A673 (cell line): ENCODE measurements at regions not wholly inside any gene's neighbourhood (a gene's known extent, or its start where the extent isn't known, plus 50 kb on each side); places are given as distances from the start of the nearest gene placed in this dataset.

Experiments used
- BruUV-seq: library from RNA; stranded (reverse); fragments of 400-500 nt; replicated peaks from 2 replicates; lab custom pipeline; 2021; lab: Mats Ljungman, UMichigan
- CTCF ChIA-PET: fragments of 300-600 bp; sonication (Branson Sonifier 250); formaldehyde crosslinking; loops from one replicate; lab custom pipeline; 2022; ENCODE audit warnings: antibody characterized with exemption; lab: Charles Lee
- POLR2A ChIA-PET: fragments of 300-600 bp; sonication (Branson Sonifier 250); formaldehyde crosslinking; loops from one replicate; lab custom pipeline; 2022; ENCODE audit warnings: antibody characterized with exemption; ENCODE audit not compliant: low non-redundant PET; lab: Charles Lee
- DNase-seq: peaks from one replicate; pipeline ENCODE4 v3.0.0-alpha.2; 2015; ENCODE audit warnings: low spot score
- H3K27ac ChIP-seq: fragments of 200-600 bp; sonication (generic); 2 replicates; pipeline ENCODE4 v1.5.1; 2016; ENCODE audit warnings: mixed run types, low read depth, mild to moderate bottlenecking, mixed read lengths, antibody characterized with exemption, low read length; ENCODE audit not compliant: poor library complexity, severe bottlenecking
- H3K27me3 ChIP-seq: fragments of 200-600 bp; sonication (generic); replicated peaks from 2 replicates; pipeline ENCODE4 v1.6.1; 2017; ENCODE audit warnings: mixed run types, low read depth, mild to moderate bottlenecking, mixed read lengths, antibody characterized with exemption, low read length; ENCODE audit not compliant: insufficient read depth, poor library complexity
- H3K36me3 ChIP-seq: fragments of 200-600 bp; sonication (generic); 2 replicates; pipeline ENCODE4 v1.6.1; 2016; ENCODE audit warnings: mixed run types, mild to moderate bottlenecking, mixed read lengths, antibody characterized with exemption, low read length; ENCODE audit not compliant: insufficient read depth, poor library complexity, severe bottlenecking
- H3K4me1 ChIP-seq: fragments of 200-600 bp; sonication (generic); 2 replicates; pipeline ENCODE4 v1.6.1; 2017; ENCODE audit warnings: mixed run types, mild to moderate bottlenecking, mixed read lengths, antibody characterized with exemption, low read length; ENCODE audit not compliant: insufficient read depth, poor library complexity, severe bottlenecking
- H3K4me3 ChIP-seq: fragments of 200-600 bp; sonication (generic); 2 replicates; pipeline ENCODE4 v1.5.1; 2016; ENCODE audit warnings: low read depth, mixed run types, mild to moderate bottlenecking, mixed read lengths, low read length; ENCODE audit not compliant: poor library complexity, severe bottlenecking
- H3K9me3 ChIP-seq: fragments of 200-600 bp; sonication (generic); 2 replicates; pipeline ENCODE4 v1.6.1; 2016; ENCODE audit warnings: mixed run types, low read depth, mild to moderate bottlenecking, mixed read lengths, antibody characterized with exemption, low read length; ENCODE audit not compliant: poor library complexity, severe bottlenecking
- CTCF ChIP-seq: fragments of 300-800, 200-600 bp; sonication (generic); conservative IDR thresholded peaks from 2 replicates; pipeline ENCODE4 v1.5.1; 2017; ENCODE audit warnings: low read depth, mild to moderate bottlenecking, antibody characterized with exemption, low read length, moderate library complexity, mixed read lengths
- EZH2 ChIP-seq: fragments of 200-600 bp; sonication (generic); IDR thresholded peaks from 2 replicates; pipeline ENCODE4 v1.6.1; 2017; ENCODE audit warnings: borderline replicate concordance, low read depth, mild to moderate bottlenecking, mixed read lengths, antibody characterized with exemption, low read length; ENCODE audit not compliant: poor library complexity, severe bottlenecking
- intact Hi-C: fragments of 100-400 bp; cut with micrococcal nuclease; formaldehyde crosslinking; loops from one replicate; pipeline ENCODE4 v1.10.0; 2022; ENCODE audit not compliant: unreplicated experiment

GRCh38 chr5:124825250-124825982 is 79.0 kb upstream of the ZNF608 start:
- DNase-seq = no peak
- no peaks in the 10 kb centered on the region for H3K36me3 ChIP-seq
- H3K9me3 ChIP-seq = no peaks in the 10 kb centered on the region
- TF ChIP-seq CTCF (no peak), EZH2 (no peak)
- ChIA-PET CTCF (no interaction called here), POLR2A (no interaction called here)
- no peak overlapping the region for H3K4me3 ChIP-seq
- H3K27ac ChIP-seq = no peak overlapping the region
- H3K4me1 ChIP-seq = no peaks in the 10 kb centered on the region
- H3K27me3 ChIP-seq = no peaks in the 10 kb centered on the region
- no TSS peak for BruUV-seq
- intact Hi-C loops = no loop called here

GRCh38 chr5:124825983-124826337 is 79.5 kb upstream of the ZNF608 start:
- no peaks in the 10 kb centered on the region for H3K4me1 ChIP-seq
- ChIA-PET POLR2A (no interaction called here), CTCF (no interaction called here)
- no TSS peak for BruUV-seq
- no peak overlapping the region for H3K27ac ChIP-seq
- no peak for TF ChIP-seq CTCF
- no peak for TF ChIP-seq EZH2
- no peaks in the 10 kb centered on the region for H3K9me3 ChIP-seq
- H3K4me3 ChIP-seq = no peak overlapping the region
- no peak for DNase-seq
- intact Hi-C loops = no loop called here
- no peaks in the 10 kb centered on the region for H3K36me3 ChIP-seq
- H3K27me3 ChIP-seq = no peaks in the 10 kb centered on the region

- Histone ChIP-seq H3K27ac (no peak overlapping the region), H3K27me3 (no peaks in the 10 kb centered on the region), H3K36me3 (no peaks in the 10 kb centered on the region), H3K9me3 (no peaks in the 10 kb centered on the region), H3K4me1 (no peaks in the 10 kb centered on the region), H3K4me3 (no peak overlapping the region)
- DNase-seq = no peak
- POLR2A ChIA-PET = no interaction called here
- TF ChIP-seq EZH2 = no peak
- TF ChIP-seq CTCF = no peak
- intact Hi-C loops = no loop called here
- CTCF ChIA-PET = no interaction called here
- BruUV-seq = no TSS peak
These were observed 82.3 kb upstream of the ZNF608 start for GRCh38 chr5:124828731-124829234.
